ENCODE measurements at regions not wholly inside any gene's neighbourhood (a gene's known extent, or its start where the extent isn't known, plus 50 kb on each side); places are given as distances from the start of the nearest gene placed in this dataset.

- no peak for TF ChIP-seq CTCF (conservative IDR thresholded peaks at IDR 0.05; ENCODE audit: low read length)
- no peak overlapping the region for H3K4me3 ChIP-seq (ENCODE audit: low read length)
- no peak for DNase-seq (ENCODE audit: low read depth)
These were observed 54.1 kb upstream of the FOXQ1 start for GRCh38 chr6:1257778-1258177.

GRCh38 chr6:1256435-1257008, 55.4 kb upstream of the FOXQ1 start:
- H3K4me3 ChIP-seq (ENCODE audit: low read length): no peak overlapping the region
- TF ChIP-seq CTCF (conservative IDR thresholded peaks at IDR 0.05; ENCODE audit: low read length): no peak
- DNase-seq (ENCODE audit: low read depth): no peak

GRCh38 chr6:1255636-1256365, 56.1 kb upstream of the FOXQ1 start:
- peak; percentile 84 for DNase-seq (ENCODE audit: low read depth)
- no peak for TF ChIP-seq CTCF (conservative IDR thresholded peaks at IDR 0.05; ENCODE audit: low read length)
- H3K4me3 ChIP-seq (ENCODE audit: low read length): no peak overlapping the region

GRCh38 chr6:1254326-1254725, 57.6 kb upstream of the FOXQ1 start:
- TF ChIP-seq CTCF (conservative IDR thresholded peaks at IDR 0.05; ENCODE audit: low read length): no peak

GRCh38 chr6:1253816-1254215, 58.1 kb upstream of the FOXQ1 start:
- no peak for TF ChIP-seq CTCF (conservative IDR thresholded peaks at IDR 0.05; ENCODE audit: low read length)
- DNase-seq (ENCODE audit: low read depth): no peak
- no peak overlapping the region for H3K4me3 ChIP-seq (ENCODE audit: low read length)

More at GRCh38 chr6:1254326-1254725, 57.6 kb upstream of the FOXQ1 start:
- no peak for DNase-seq (ENCODE audit: low read depth)
- H3K4me3 ChIP-seq (ENCODE audit: low read length): no peak overlapping the region

- no peak for TF ChIP-seq CTCF (conservative IDR thresholded peaks at IDR 0.05; ENCODE audit: low read length)
- no peak overlapping the region for H3K4me3 ChIP-seq (ENCODE audit: low read length)
- DNase-seq (ENCODE audit: low read depth): no peak
These were observed 60.4 kb upstream of the FOXQ1 start for GRCh38 chr6:1251198-1252155.
